Kidney epithelial cell (primary cell): ENCODE measurements at regions not wholly inside any gene's neighbourhood (a gene's known extent, or its start where the extent isn't known, plus 50 kb on each side); places are given as distances from the start of the nearest gene placed in this dataset.

ENCODE experiments used
- DNase-seq: peaks from one replicate; pipeline ENCODE4 v3.0.0-alpha.2; 2010; ENCODE audit warnings: low read depth
- H3K27me3 ChIP-seq: 2 replicates; pipeline ENCODE4 v1.6.0; 2011; ENCODE audit warnings: low read length; ENCODE audit not compliant: control insufficient read depth, insufficient read depth
- H3K36me3 ChIP-seq: 2 replicates; pipeline ENCODE4 v1.5.1; 2011; ENCODE audit warnings: low read length; ENCODE audit not compliant: control insufficient read depth, insufficient read depth
- H3K4me3 ChIP-seq: 2 replicates; pipeline ENCODE4 v1.5.1; 2011; ENCODE audit warnings: low read depth, mild to moderate bottlenecking, control low read depth, low read length
- CTCF ChIP-seq: IDR thresholded peaks from 2 replicates; pipeline ENCODE4 v1.5.1; 2011; ENCODE audit warnings: mild to moderate bottlenecking, moderate library complexity, low read length, control low read depth, inconsistent platforms; ENCODE audit not compliant: insufficient read depth, poor library complexity, severe bottlenecking

- no peak for DNase-seq
- Histone ChIP-seq H3K4me3 (no peak overlapping the region), H3K36me3 (no peaks in the 10 kb centered on the region), H3K27me3 (no peaks in the 10 kb centered on the region)
- no peak for TF ChIP-seq CTCF
Measured at GRCh38 chr4:14842964-14843630, 159.2 kb upstream of the CPEB2 start.

- no peak for DNase-seq
- TF ChIP-seq CTCF, result no peak
- H3K27me3 ChIP-seq, result no peaks in the 10 kb centered on the region
Measured at GRCh38 chr4:14844061-14844460, 158.2 kb upstream of the CPEB2 start.

GRCh38 chr4:14848229-14848628, 154.1 kb upstream of the CPEB2 start:
- Histone ChIP-seq H3K27me3 (no peaks in the 10 kb centered on the region), H3K4me3 (no peak overlapping the region), H3K36me3 (no peaks in the 10 kb centered on the region)
- TF ChIP-seq CTCF, result no peak
- no peak for DNase-seq

More at GRCh38 chr4:14844061-14844460, 158.2 kb upstream of the CPEB2 start:
- H3K4me3 ChIP-seq, result no peak overlapping the region
- H3K36me3 ChIP-seq, result no peaks in the 10 kb centered on the region

- no peak for DNase-seq
- Histone ChIP-seq H3K36me3 (no peaks in the 10 kb centered on the region), H3K4me3 (no peak overlapping the region), H3K27me3 (no peaks in the 10 kb centered on the region)
- TF ChIP-seq CTCF, result no peak
Measured at GRCh38 chr4:14850455-14851097, 151.7 kb upstream of the CPEB2 start.

GRCh38 chr4:14853176-14853943, 148.9 kb upstream of the CPEB2 start:
- H3K4me3 ChIP-seq, result no peak overlapping the region
- no peak for TF ChIP-seq CTCF
- H3K36me3 ChIP-seq, result no peaks in the 10 kb centered on the region
- DNase-seq, result peak; percentile 43
- no peaks in the 10 kb centered on the region for H3K27me3 ChIP-seq
